HepG2 (cell line): ENCODE measurements at regions not wholly inside any gene's neighbourhood (a gene's known extent, or its start where the extent isn't known, plus 50 kb on each side); places are given as distances from the start of the nearest gene placed in this dataset.

Source experiments
- CHCHD3 ChIP-seq: sonication (generic); formaldehyde crosslinking; IDR thresholded peaks from 2 replicates; pipeline ENCODE4 v1.8.0; 2022; ENCODE audit warnings: mild to moderate bottlenecking, missing genetic modification reagents, moderate library complexity
- EZH2 ChIP-seq: conservative IDR thresholded peaks from 2 replicates; pipeline ENCODE4 v1.6.1; 2012; ENCODE audit warnings: mild to moderate bottlenecking, low read depth, low read length, moderate library complexity
- FOXJ3 ChIP-seq: sonication (generic); formaldehyde crosslinking; IDR thresholded peaks from 2 replicates; pipeline ENCODE4 v1.4.0; 2020; ENCODE audit warnings: missing genetic modification reagents, mild to moderate bottlenecking, borderline replicate concordance
- GABPA ChIP-seq, 2 experiments: IDR thresholded peaks; 2 replicates each; pipeline ENCODE4 v1.6.1; 2011 to 2016; ENCODE audit warnings: low read depth in 2 of 2, low read length in 1 of 2, missing biosample characterization in 1 of 2, missing genetic modification characterization in 1 of 2
- MLX ChIP-seq: IDR thresholded peaks from 2 replicates; pipeline ENCODE4 v1.6.1; 2016
- XRCC5 ChIP-seq: fragments of 200-400 bp; formaldehyde crosslinking; optimal IDR thresholded peaks from 2 replicates; pipeline ENCODE3; 2017; ENCODE audit warnings: mild to moderate bottlenecking, low read length
- ZNF274 ChIP-seq: sonication (generic); formaldehyde crosslinking; IDR thresholded peaks from 2 replicates; pipeline ENCODE4 v1.5.1; 2020; ENCODE audit warnings: mild to moderate bottlenecking, missing genetic modification reagents
- ZNF282 ChIP-seq: fragments of 450-650 bp; IDR thresholded peaks from 2 replicates; pipeline ENCODE4 v1.6.1; 2018; ENCODE audit not compliant: partially characterized antibody
- ZNF639 ChIP-seq: conservative IDR thresholded peaks from 2 replicates; pipeline ENCODE4 v1.6.1; 2018; ENCODE audit warnings: missing genetic modification reagents
- TF ChIP-seq, protein P1 (sequence below): sonication (generic); formaldehyde crosslinking; IDR thresholded peaks from 2 replicates; pipeline ENCODE4 v1.9.0; 2021; ENCODE audit warnings: missing genetic modification reagents, borderline replicate concordance
- TF ChIP-seq, protein P2 (sequence below): sonication (generic); formaldehyde crosslinking; IDR thresholded peaks from 2 replicates; pipeline ENCODE4 v1.4.0; 2020; ENCODE audit warnings: missing genetic modification reagents

DNA sequence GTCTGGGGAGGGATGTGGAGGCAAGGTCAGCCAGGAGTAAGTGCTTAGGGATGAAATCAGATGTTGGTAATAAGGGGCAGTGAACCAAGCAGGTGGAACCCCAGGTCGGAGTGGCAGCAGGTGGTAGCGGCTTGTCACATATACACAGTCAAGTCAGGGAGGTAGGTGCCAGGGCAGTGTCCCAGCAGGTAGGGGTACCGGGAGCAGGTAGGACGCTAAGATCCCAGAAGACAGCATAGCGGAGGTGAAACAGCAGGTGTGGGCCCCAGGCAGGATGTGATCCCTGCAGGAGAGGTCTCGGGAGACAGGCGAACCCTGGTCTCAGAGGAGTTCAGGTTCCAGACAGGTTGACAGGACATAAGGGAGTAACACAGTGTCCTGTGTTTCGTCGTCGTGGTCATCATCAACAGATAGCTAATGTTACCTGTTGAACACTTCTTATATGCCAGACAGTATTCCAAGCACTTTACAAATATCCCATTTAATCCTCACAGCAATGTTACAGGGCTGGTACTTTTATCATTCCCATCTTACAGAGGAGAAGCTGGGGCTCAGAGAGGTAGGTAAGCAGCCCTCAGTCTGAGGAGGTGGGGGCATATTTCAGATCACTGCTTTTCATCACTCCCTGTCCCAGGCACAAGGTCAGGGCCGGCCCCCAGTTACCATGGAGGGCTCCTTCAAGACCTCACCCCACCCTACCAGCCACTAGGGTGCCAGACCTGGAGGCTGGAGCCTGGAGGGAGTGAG is 241.6 kb downstream of the UACA start:
- TF ChIP-seq, protein P1, sequence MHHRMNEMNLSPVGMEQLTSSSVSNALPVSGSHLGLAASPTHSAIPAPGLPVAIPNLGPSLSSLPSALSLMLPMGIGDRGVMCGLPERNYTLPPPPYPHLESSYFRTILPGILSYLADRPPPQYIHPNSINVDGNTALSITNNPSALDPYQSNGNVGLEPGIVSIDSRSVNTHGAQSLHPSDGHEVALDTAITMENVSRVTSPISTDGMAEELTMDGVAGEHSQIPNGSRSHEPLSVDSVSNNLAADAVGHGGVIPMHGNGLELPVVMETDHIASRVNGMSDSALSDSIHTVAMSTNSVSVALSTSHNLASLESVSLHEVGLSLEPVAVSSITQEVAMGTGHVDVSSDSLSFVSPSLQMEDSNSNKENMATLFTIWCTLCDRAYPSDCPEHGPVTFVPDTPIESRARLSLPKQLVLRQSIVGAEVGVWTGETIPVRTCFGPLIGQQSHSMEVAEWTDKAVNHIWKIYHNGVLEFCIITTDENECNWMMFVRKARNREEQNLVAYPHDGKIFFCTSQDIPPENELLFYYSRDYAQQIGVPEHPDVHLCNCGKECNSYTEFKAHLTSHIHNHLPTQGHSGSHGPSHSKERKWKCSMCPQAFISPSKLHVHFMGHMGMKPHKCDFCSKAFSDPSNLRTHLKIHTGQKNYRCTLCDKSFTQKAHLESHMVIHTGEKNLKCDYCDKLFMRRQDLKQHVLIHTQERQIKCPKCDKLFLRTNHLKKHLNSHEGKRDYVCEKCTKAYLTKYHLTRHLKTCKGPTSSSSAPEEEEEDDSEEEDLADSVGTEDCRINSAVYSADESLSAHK (CRISPR knock-in tag): no peak
- TF ChIP-seq XRCC5: no peak
- TF ChIP-seq ZNF282: no peak
- TF ChIP-seq MLX (CRISPR knock-in tag): no peak
- TF ChIP-seq FOXJ3 (CRISPR knock-in tag): no peak
- TF ChIP-seq, protein P2, sequence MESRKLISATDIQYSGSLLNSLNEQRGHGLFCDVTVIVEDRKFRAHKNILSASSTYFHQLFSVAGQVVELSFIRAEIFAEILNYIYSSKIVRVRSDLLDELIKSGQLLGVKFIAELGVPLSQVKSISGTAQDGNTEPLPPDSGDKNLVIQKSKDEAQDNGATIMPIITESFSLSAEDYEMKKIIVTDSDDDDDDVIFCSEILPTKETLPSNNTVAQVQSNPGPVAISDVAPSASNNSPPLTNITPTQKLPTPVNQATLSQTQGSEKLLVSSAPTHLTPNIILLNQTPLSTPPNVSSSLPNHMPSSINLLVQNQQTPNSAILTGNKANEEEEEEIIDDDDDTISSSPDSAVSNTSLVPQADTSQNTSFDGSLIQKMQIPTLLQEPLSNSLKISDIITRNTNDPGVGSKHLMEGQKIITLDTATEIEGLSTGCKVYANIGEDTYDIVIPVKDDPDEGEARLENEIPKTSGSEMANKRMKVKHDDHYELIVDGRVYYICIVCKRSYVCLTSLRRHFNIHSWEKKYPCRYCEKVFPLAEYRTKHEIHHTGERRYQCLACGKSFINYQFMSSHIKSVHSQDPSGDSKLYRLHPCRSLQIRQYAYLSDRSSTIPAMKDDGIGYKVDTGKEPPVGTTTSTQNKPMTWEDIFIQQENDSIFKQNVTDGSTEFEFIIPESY: no peak
- no peak for TF ChIP-seq ZNF639
- TF ChIP-seq ZNF274 (CRISPR knock-in tag): no peak
- no peak for TF ChIP-seq GABPA (IDR thresholded peaks at IDR 0.05; ENCODE audit: low read depth, low read length)
- no peak for TF ChIP-seq GABPA (CRISPR knock-in tag; IDR thresholded peaks at IDR 0.05; ENCODE audit: low read depth)
- no peak for TF ChIP-seq EZH2
- no peak for TF ChIP-seq CHCHD3 (CRISPR knock-in tag)
